ENCODE measurements at regions not wholly inside any gene's neighbourhood (a gene's known extent, or its start where the extent isn't known, plus 50 kb on each side); places are given as distances from the start of the nearest gene placed in this dataset.

- Histone ChIP-seq H3K4me3 (ENCODE audit: low read depth in 1 of 2, low read length in 1 of 2) (no peak overlapping the region), H3K27me3 (no peaks in the 10 kb centered on the region), H3K27ac (no peak overlapping the region), H3K36me3 (no peaks in the 10 kb centered on the region), H3K4me1 (ENCODE audit: control insufficient read depth in 1 of 2, insufficient read depth in 1 of 2, low read depth in 1 of 2, low read length in 1 of 2) (no peaks in the 10 kb centered on the region), H3K9me3 (no peaks in the 10 kb centered on the region)
- TF ChIP-seq CTCF (IDR thresholded peaks at IDR 0.05), result no peak
Measured at GRCh38 chr4:186875476-186875875, 151.8 kb upstream of the FAT1 start.

DNA sequence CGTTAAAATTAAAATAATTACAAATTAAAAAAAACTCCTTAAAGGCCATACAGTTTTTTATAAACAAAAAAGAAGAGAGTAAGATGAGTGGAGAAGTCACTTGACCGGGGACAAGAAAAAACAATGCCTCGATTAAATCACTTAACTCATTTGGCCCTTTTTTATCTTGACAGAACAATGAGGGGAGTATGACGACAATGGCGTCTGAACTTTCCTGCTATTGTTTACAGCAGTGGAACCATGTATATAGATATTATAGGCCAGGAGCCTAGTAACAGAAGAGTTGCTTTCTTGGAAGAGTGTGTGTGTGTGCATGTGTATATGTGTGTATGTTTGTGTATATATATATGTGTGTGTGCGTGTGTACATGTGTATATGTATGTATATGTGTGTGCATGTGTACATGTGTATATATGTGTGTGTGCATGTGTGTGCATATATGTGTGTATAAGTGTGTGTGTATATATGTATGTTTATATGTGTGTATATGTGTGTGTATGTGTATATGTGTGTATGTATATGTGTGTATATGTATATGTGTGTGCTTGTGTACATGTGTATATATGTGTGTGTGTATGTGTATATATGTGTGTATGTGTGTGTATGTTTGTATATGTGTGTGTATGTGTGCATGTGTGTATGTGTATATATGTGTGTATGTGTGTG, 153.4 kb upstream of the FAT1 start:
- Histone ChIP-seq H3K36me3 (no peaks in the 10 kb centered on the region), H3K9me3 (no peaks in the 10 kb centered on the region), H3K4me3 (ENCODE audit: low read depth in 1 of 2, low read length in 1 of 2) (no peak overlapping the region), H3K27ac (no peak overlapping the region), H3K4me1 (ENCODE audit: control insufficient read depth in 1 of 2, insufficient read depth in 1 of 2, low read depth in 1 of 2, low read length in 1 of 2) (no peaks in the 10 kb centered on the region), H3K27me3 (no peaks in the 10 kb centered on the region)
- TF ChIP-seq CTCF (IDR thresholded peaks at IDR 0.05), result no peak

GRCh38 chr4:186878203-186878776, 154.6 kb upstream of the FAT1 start:
- Histone ChIP-seq H3K4me3 (ENCODE audit: low read depth in 1 of 2, low read length in 1 of 2) (no peak overlapping the region), H3K9me3 (no peaks in the 10 kb centered on the region), H3K36me3 (no peaks in the 10 kb centered on the region)

DNA sequence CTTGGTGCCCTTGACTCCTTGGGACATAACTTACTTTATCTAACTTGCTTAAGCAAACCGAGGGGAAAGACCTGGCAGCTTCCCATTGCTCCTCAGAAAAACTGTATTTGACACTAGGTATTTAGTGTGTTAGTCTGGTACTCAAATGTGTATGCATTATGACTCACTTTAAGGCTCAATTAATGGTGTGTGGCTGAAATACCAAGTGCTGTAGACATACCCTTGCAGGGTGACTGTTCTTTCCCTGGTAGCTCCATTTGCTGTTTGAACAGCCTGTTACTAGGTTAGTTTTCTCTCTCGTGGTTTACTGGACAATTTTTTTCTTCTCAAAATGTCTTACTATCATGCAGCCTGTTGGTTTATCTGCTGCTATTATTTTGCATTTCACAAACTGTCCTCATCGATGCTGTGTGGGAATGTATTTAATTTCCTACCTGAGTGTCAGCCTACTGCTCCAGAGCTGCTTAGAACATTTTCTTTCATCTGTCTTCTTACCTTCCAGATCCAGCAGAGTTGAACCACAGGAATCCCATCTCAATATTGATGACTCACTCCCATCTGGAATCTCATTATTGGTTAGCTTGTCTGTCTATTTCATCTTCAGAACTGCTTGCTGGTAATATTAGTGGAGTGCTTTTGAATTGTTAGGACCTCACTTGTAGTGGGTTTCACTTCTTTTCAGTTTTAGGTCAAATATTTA, 158.0 kb upstream of the FAT1 start:
- no peaks in the 10 kb centered on the region for H3K4me1 ChIP-seq (ENCODE audit: control insufficient read depth in 1 of 2, insufficient read depth in 1 of 2, low read depth in 1 of 2, low read length in 1 of 2)
- no peaks in the 10 kb centered on the region for H3K9me3 ChIP-seq
- no peaks in the 10 kb centered on the region for H3K27me3 ChIP-seq
- no peak overlapping the region for H3K27ac ChIP-seq
- no peaks in the 10 kb centered on the region for H3K36me3 ChIP-seq
- H3K4me3 ChIP-seq (ENCODE audit: low read depth in 1 of 2, low read length in 1 of 2), result no peak overlapping the region
- TF ChIP-seq CTCF (IDR thresholded peaks at IDR 0.05), result no peak

More at GRCh38 chr4:186878203-186878776, 154.6 kb upstream of the FAT1 start:
- Histone ChIP-seq H3K27me3 (no peaks in the 10 kb centered on the region), H3K4me1 (ENCODE audit: control insufficient read depth in 1 of 2, insufficient read depth in 1 of 2, low read depth in 1 of 2, low read length in 1 of 2) (no peaks in the 10 kb centered on the region), H3K27ac (no peak overlapping the region)
- TF ChIP-seq CTCF (IDR thresholded peaks at IDR 0.05), result no peak

GRCh38 chr4:186882293-186882692, 158.6 kb upstream of the FAT1 start:
- Histone ChIP-seq H3K9me3 (no peaks in the 10 kb centered on the region), H3K27me3 (no peaks in the 10 kb centered on the region), H3K27ac (no peak overlapping the region), H3K4me1 (ENCODE audit: control insufficient read depth in 1 of 2, insufficient read depth in 1 of 2, low read depth in 1 of 2, low read length in 1 of 2) (no peaks in the 10 kb centered on the region), H3K4me3 (ENCODE audit: low read depth in 1 of 2, low read length in 1 of 2) (no peak overlapping the region), H3K36me3 (no peaks in the 10 kb centered on the region)
- TF ChIP-seq CTCF (IDR thresholded peaks at IDR 0.05), result no peak

Measured in neutrophil (primary cell).